ENCODE measurements at regions not wholly inside any gene's neighbourhood (a gene's known extent, or its start where the extent isn't known, plus 50 kb on each side); places are given as distances from the start of the nearest gene placed in this dataset.

DNA sequence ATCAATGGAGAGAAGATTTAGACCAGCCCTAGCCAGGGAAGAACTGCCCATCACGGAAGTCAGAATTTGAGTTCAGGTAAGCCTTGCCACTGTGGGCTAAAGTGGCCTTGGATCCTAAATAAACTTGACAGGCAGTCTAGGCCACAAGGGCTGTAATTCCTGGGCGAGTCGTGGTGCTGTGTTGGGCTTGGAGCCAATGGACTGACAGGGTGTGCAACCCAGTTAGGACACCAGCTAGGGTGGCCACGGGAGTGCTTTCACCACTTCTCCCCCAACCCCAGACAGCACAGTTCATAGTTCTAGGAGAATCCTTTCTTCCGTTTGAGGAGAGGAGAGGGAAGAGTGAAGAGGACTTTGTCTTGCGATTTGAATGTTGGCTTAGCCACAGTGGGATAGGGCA, 422.4 kb downstream of the DOK5 start:
- TF ChIP-seq, protein P1, sequence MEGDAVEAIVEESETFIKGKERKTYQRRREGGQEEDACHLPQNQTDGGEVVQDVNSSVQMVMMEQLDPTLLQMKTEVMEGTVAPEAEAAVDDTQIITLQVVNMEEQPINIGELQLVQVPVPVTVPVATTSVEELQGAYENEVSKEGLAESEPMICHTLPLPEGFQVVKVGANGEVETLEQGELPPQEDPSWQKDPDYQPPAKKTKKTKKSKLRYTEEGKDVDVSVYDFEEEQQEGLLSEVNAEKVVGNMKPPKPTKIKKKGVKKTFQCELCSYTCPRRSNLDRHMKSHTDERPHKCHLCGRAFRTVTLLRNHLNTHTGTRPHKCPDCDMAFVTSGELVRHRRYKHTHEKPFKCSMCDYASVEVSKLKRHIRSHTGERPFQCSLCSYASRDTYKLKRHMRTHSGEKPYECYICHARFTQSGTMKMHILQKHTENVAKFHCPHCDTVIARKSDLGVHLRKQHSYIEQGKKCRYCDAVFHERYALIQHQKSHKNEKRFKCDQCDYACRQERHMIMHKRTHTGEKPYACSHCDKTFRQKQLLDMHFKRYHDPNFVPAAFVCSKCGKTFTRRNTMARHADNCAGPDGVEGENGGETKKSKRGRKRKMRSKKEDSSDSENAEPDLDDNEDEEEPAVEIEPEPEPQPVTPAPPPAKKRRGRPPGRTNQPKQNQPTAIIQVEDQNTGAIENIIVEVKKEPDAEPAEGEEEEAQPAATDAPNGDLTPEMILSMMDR (IDR thresholded peaks at IDR 0.05; ENCODE audit: low read depth, low read length): no peak
- no peak overlapping the region for H3K4me3 ChIP-seq (ENCODE audit: low read depth, low read length)
- peaks cover 22% of the 10 kb centered on the region for H3K9me3 ChIP-seq (ENCODE audit: control insufficient read depth, insufficient read depth, low read length)
- no peak for DNase-seq (ENCODE audit: low read depth, low spot score)
- ChIA-PET POLR2A (no interaction called here), CTCF (no interaction called here)
- no peaks in the 10 kb centered on the region for H3K27me3 ChIP-seq (ENCODE audit: control insufficient read depth, insufficient read depth, low read length)
- no peak overlapping the region for H3K27ac ChIP-seq (ENCODE audit: low read depth, low read length)

DNA sequence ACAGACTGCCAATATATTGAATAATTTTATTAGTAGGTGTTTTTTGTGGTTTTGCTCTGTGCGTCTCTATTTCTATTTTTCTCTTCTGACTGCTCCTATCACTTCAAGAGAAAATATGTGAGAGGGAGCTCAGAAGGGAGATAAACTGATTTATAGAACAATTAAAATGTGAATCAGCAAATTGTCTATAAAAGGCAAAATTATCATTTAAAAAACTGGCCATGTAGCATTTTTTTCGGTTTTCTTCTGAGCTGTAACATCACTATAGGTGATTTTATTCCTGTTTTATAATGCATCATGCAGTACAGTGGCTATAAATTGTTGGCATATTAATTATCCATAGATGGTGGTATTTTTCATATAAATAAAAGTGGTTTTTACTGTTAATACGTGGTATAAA, 416.5 kb downstream of the DOK5 start:
- no peak for DNase-seq (ENCODE audit: low read depth, low spot score)
- H3K4me3 ChIP-seq (ENCODE audit: low read depth, low read length): no peak overlapping the region
- TF ChIP-seq, protein P1 (IDR thresholded peaks at IDR 0.05; ENCODE audit: low read depth, low read length): no peak
- H3K27ac ChIP-seq (ENCODE audit: low read depth, low read length): no peak overlapping the region
- ChIA-PET POLR2A (no interaction called here), CTCF (no interaction called here)
- peaks cover 18% of the 10 kb centered on the region for H3K9me3 ChIP-seq (ENCODE audit: control insufficient read depth, insufficient read depth, low read length)
- no peaks in the 10 kb centered on the region for H3K27me3 ChIP-seq (ENCODE audit: control insufficient read depth, insufficient read depth, low read length)

DNA sequence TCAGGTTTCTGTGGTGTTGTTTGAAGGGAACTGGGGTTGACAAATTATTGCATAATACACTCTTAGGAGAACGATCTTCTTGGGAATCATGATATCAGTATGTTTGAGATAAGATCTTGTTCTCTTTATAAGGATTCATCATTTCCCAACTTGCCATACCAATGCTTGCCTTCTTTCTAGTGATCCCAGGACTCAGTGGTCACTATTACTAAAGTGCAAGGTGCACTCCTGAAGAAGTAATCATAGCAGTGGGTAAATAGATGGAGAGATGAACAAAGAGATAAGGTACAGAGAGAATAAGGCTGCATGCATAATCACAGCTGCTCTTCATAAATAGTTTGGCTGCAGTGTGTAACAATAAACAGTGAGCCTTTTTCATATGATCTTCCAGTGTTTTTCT, 404.0 kb downstream of the DOK5 start:
- DNase-seq (ENCODE audit: low read depth, low spot score): no peak
- Histone ChIP-seq H3K9me3 (ENCODE audit: control insufficient read depth, insufficient read depth, low read length) (peaks cover 5% of the 10 kb centered on the region; the same call in 1 of the 2 replicates), H3K27me3 (ENCODE audit: control insufficient read depth, insufficient read depth, low read length) (no peaks in the 10 kb centered on the region), H3K4me3 (ENCODE audit: low read depth, low read length) (no peak overlapping the region), H3K27ac (ENCODE audit: low read depth, low read length) (no peak overlapping the region)
- ChIA-PET POLR2A (no interaction called here), CTCF (no interaction called here)
- TF ChIP-seq, protein P1 (IDR thresholded peaks at IDR 0.05; ENCODE audit: low read depth, low read length): no peak

DNA sequence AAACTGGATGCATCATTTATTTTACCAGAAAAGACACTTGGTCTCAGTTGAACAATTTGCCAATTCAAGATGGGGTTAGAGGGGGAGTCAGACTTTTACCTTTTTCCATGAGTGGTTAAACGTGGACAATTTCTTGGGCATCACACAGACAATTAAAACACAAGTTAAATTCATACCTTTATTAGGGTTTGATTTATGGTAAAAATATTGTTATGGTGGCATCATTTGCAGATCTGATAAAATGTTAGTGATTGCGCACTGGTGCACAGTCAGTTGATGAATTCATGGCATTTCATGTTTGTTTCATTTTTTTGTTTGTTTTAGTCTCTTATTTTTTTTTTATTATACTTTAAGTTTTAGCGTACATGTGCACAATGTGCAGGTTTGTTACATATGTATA, 399.9 kb downstream of the DOK5 start:
- TF ChIP-seq, protein P1 (IDR thresholded peaks at IDR 0.05; ENCODE audit: low read depth, low read length): no peak
- CTCF ChIA-PET: no interaction called here
- no peak overlapping the region for H3K27ac ChIP-seq (ENCODE audit: low read depth, low read length)
- H3K4me3 ChIP-seq (ENCODE audit: low read depth, low read length): no peak overlapping the region
- no peaks in the 10 kb centered on the region for H3K27me3 ChIP-seq (ENCODE audit: control insufficient read depth, insufficient read depth, low read length)
- DNase-seq (ENCODE audit: low read depth, low spot score): no peak
- H3K9me3 ChIP-seq (ENCODE audit: control insufficient read depth, insufficient read depth, low read length): peaks cover 3% of the 10 kb centered on the region; the same call in 1 of the 2 replicates
- POLR2A ChIA-PET: no interaction called here

DNA sequence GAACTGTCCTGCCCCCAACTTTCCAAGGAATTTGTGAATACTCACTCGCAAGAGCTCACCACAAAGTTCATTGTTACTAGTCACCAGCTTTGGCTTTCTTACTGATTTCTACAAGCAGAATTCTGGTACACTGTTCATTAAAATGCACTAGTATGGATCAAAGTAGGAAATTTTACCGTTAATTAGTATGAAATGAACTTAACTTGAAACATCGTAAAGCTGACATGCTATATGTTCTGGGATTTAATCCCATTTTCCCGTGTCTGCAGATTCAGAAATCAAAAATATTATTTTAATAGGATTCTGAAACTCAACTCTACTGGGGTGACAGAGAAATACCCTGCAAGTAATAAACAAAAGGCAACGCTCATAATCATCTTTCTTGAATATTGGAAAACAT, 399.3 kb downstream of the DOK5 start:
- TF ChIP-seq, protein P1 (IDR thresholded peaks at IDR 0.05; ENCODE audit: low read depth, low read length): no peak
- no peak for DNase-seq (ENCODE audit: low read depth, low spot score)
- Histone ChIP-seq H3K27me3 (ENCODE audit: control insufficient read depth, insufficient read depth, low read length) (no peaks in the 10 kb centered on the region), H3K9me3 (ENCODE audit: control insufficient read depth, insufficient read depth, low read length) (peaks cover 3% of the 10 kb centered on the region; the same call in 1 of the 2 replicates), H3K4me3 (ENCODE audit: low read depth, low read length) (no peak overlapping the region), H3K27ac (ENCODE audit: low read depth, low read length) (no peak overlapping the region)
- ChIA-PET CTCF (no interaction called here), POLR2A (no interaction called here)

Measured in AG04450 (cell line).